ENCODE measurements at regions not wholly inside any gene's neighbourhood (a gene's known extent, or its start where the extent isn't known, plus 50 kb on each side); places are given as distances from the start of the nearest gene placed in this dataset.

- no peak for TF ChIP-seq CTCF (IDR thresholded peaks at IDR 0.05)
- TF ChIP-seq POLR2A (IDR thresholded peaks at IDR 0.05), result no peak
These were observed 569.0 kb downstream of the KCNA4 start for GRCh38 chr11:29447821-29448220.
